GM12875 (cell line): ENCODE measurements at regions not wholly inside any gene's neighbourhood (a gene's known extent, or its start where the extent isn't known, plus 50 kb on each side); places are given as distances from the start of the nearest gene placed in this dataset.
"Not testable (repeated sequence)": the region's sequence is repeated elsewhere in the genome, so short reads cannot be mapped to it uniquely, and the experiment has no call there.

Source experiments
- H3K4me3 ChIP-seq: one replicate; pipeline ENCODE4 v1.5.1; 2011; ENCODE audit warnings: low read depth, low read length, control low read depth
- TF ChIP-seq, protein P1 (sequence below): IDR thresholded peaks from 2 replicates; pipeline ENCODE4 v1.5.1; 2011; ENCODE audit warnings: low read depth, mild to moderate bottlenecking, control low read depth, inconsistent platforms, low read length, moderate library complexity, borderline replicate concordance; ENCODE audit not compliant: insufficient read depth

DNA sequence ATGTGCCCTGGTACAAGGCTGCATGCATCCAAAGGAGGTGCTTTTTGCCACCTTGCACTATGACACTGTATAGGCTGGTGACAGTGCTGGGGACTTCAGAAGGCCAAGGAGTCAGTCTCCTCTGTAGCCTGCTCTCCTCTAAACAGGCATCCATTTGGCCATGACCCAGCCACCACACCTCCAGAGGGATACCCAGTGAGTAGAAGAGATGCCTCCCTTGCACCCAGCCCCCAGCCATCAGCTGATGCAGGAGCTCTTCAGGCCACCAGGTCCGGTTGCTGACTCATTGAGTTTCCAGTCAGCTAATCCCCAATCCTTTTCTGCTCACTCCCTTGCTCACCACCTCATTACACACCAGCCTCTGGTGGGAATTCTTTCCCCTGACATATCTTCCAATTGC lies 99.8 kb downstream of the PJA1 start:
- TF ChIP-seq, protein P1, sequence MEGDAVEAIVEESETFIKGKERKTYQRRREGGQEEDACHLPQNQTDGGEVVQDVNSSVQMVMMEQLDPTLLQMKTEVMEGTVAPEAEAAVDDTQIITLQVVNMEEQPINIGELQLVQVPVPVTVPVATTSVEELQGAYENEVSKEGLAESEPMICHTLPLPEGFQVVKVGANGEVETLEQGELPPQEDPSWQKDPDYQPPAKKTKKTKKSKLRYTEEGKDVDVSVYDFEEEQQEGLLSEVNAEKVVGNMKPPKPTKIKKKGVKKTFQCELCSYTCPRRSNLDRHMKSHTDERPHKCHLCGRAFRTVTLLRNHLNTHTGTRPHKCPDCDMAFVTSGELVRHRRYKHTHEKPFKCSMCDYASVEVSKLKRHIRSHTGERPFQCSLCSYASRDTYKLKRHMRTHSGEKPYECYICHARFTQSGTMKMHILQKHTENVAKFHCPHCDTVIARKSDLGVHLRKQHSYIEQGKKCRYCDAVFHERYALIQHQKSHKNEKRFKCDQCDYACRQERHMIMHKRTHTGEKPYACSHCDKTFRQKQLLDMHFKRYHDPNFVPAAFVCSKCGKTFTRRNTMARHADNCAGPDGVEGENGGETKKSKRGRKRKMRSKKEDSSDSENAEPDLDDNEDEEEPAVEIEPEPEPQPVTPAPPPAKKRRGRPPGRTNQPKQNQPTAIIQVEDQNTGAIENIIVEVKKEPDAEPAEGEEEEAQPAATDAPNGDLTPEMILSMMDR, result no peak
- H3K4me3 ChIP-seq, result no peak overlapping the region

- H3K4me3 ChIP-seq, result no peak overlapping the region
- TF ChIP-seq, protein P1, result no peak
Observed at GRCh38 chrX:69063486-69063885, 101.8 kb downstream of the PJA1 start.

DNA sequence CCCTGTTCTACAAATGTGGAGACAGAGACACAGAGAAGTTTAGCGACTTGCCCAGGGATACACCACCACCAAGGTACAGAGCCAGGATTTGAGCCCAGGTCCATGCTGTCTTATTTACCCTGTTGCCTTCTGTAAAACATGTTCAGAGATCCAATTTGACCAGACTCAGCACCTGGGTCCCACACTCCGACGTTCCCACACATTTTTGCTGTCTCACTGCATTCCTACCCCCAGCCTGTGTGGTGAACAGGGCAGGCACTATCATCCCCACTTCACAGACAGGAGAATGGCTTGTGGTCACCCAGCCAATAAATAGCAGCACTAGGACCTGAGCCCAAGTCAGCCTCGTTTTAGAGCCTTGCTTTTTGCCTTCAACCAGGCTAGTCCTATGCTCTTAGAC lies 102.8 kb downstream of the PJA1 start:
- no peak overlapping the region for H3K4me3 ChIP-seq
- TF ChIP-seq, protein P1, result no peak

DNA sequence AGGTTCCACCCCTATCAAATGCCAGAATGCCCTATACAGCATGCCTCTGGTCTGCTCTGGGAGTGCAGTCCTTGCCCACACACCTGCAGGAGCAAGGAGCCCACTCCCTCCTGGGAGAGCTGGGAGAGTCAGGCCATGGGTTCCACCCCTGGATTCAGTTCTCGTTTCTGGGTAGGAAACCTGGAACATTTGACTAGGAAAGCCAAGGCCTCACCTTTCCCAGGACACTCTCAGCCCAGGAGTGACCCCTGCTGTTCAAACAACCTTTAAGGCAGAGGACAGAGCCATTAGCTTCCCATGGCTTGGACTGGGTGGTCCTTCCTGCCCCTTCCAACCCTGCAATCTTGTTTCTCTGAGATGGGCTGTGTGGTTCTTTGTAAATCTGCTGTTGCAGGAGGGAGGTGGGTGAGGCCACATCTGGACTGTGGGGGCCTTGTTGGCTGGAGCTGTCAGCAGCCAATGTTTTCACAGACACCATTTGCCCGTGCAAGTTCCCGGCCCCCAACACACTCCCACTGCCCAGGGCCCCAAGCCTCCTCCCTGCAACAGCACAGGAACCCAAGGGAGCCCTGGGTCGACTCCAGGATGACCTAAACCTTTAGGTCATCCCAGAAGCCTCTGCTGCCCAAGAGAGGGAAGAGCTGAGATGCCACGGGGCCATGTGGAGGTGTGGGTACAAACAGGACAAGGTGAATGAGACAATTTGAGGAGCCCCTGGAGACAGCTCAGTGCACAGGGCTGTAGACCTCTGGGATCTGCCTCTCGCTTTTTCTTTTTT lies 104.4 kb downstream of the PJA1 start:
- H3K4me3 ChIP-seq, result no peak overlapping the region
- TF ChIP-seq, protein P1, result peak; percentile 28; the same call in 1 of the 2 replicates

DNA sequence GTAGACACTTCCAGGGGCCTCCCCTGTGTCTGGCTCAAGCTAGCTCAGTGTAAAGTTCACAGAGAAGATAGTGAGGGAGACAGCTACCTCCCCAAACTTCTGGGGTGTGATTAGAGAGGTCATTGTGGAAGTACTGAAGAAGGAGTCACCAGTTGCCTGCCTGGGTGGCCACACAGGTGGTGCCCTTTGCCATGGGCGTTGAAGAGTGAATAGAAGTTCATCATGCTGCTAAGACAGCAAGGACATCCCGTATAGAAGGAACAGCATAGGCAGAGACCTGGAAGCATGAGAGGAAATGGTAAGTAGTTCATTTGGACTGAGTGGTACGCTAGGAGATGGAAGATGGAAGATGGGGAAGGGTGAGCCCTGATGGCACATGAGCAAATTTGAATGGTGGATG lies 110.1 kb downstream of the PJA1 start:
- no peak overlapping the region for H3K4me3 ChIP-seq
- TF ChIP-seq, protein P1, result no peak

DNA sequence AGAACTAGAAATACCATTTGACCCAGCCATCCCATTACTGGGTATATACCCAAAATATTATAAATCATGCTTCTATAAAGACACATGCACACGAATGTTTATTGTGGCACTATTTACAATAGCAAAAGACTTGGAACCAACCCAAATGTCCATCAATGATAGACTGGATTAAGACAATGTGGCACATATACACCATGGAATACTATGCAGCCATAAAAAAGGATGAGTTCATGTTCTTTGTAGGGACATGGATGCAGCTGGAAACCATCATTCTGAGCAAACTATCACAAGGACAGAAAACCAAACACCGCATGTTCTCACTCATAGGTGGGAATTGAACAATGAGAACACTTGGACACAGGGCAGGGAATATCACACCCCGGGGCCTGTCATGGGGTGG lies 110.8 kb downstream of the PJA1 start:
- H3K4me3 ChIP-seq, result not testable (repeated sequence)

DNA sequence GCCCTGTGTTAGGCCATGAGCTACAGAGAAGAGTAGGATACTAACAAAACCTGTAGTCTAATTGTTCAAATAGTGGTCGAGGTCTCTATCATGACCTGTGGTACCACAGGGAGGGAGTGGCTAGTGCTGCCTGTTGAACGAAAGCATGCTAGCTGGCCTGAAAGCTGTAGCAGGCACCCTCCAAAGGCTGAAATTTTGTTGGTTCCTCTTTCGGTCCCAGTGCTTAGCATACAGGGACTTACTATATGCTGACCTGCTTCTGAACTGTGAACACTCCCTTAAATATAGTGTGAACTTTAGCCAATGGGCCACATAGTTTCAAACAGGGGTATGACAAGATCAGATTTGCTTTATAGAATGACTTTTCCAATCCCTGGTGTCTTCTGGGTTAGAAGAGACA lies 113.4 kb downstream of the PJA1 start:
- H3K4me3 ChIP-seq, result no peak overlapping the region
- TF ChIP-seq, protein P1, result no peak
